ENCODE measurements at regions not wholly inside any gene's neighbourhood (a gene's known extent, or its start where the extent isn't known, plus 50 kb on each side); places are given as distances from the start of the nearest gene placed in this dataset.

DNA sequence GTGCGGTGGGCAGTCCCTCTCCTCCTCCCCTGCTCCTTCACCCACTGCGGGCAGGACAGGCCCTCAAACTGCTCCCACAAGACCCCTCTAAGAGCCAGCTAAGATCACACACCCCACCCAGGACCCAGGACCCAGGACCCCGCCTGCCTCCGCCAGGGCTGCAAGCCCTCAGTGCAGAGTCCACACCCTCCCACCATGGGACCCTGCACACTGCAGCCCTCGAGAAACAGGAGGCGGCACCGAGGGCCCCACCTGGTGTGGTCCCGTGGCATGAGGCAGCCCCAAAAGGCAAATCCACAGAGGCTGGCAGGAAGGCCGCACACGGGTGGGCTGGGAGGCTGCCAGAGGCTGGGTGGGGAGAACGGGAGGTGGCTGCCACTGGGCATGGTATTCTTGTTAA is 94.7 kb downstream of the ENGASE start:
- ChIA-PET RAD21 (ENCODE audit: low non-redundant PET in 1 of 2, low total read pairs in 2 of 2, uncharacterized antibody in 2 of 2, unreplicated experiment in 2 of 2) (no interaction called here), CTCF (no interaction called here), POLR2A (no interaction called here)
- H2AFZ ChIP-seq (ENCODE audit: low read depth, low read length, poor library complexity, severe bottlenecking), result no peak overlapping the region
- H4K20me1 ChIP-seq (ENCODE audit: insufficient read depth), result no peaks in the 10 kb centered on the region
- BruUV-seq (replicated peaks), result no TSS peak
- H3K27me3 ChIP-seq (ENCODE audit: insufficient read depth, low read length), result no peaks in the 10 kb centered on the region; the same call in 1 of the 2 replicates
- peaks cover 0 to 7% of the 10 kb centered on the region in 2 experiments; a peak in 1 of 4 replicates for H3K4me1 ChIP-seq (ENCODE audit: control insufficient read depth in 1 of 2, insufficient read depth in 2 of 2, low read length in 2 of 2)
- DNase-seq (ENCODE audit: low read depth, low spot score), result no peak
- no peaks in the 10 kb centered on the region for H3K9me3 ChIP-seq (ENCODE audit: control insufficient read depth in 1 of 2, insufficient read depth in 1 of 2, low read depth in 1 of 2, low read length in 2 of 2)
- no peak overlapping the region for H3K4me3 ChIP-seq (replicated peaks in 1 of 2; ENCODE audit: low read depth in 1 of 2, low read length in 2 of 2)
- no peak overlapping the region for H3K27ac ChIP-seq (ENCODE audit: low read depth, low read length)
- no peaks in the 10 kb centered on the region for H3K36me3 ChIP-seq (ENCODE audit: control insufficient read depth in 1 of 2, insufficient read depth in 2 of 2, low read length in 2 of 2)
- H3K4me2 ChIP-seq (ENCODE audit: low read length), result no peak overlapping the region
- TF ChIP-seq ATF3 (IDR thresholded peaks at IDR 0.05) (no peak), MAX (IDR thresholded peaks at IDR 0.05) (no peak), TCF7L2 (IDR thresholded peaks at IDR 0.05; ENCODE audit: borderline replicate concordance, extremely low read depth, insufficient read depth, insufficient read length) (no peak), CTCF (IDR thresholded peaks at IDR 0.05 in 2 of 3, conservative IDR thresholded peaks at IDR 0.05 in 1 of 3; ENCODE audit: borderline replicate concordance in 1 of 3, insufficient read depth in 1 of 3, low read depth in 2 of 3, low read length in 2 of 3) (no peak), REST (IDR thresholded peaks at IDR 0.05; ENCODE audit: low read depth) (no peak), SRF (IDR thresholded peaks at IDR 0.05; ENCODE audit: low read depth) (no peak), ZFX (IDR thresholded peaks at IDR 0.05) (no peak), JUND (IDR thresholded peaks at IDR 0.05) (no peak), EZH2phosphoT487 (IDR thresholded peaks at IDR 0.05; ENCODE audit: borderline replicate concordance) (no peak), EZH2 (IDR thresholded peaks at IDR 0.05) (no peak), SP1 (IDR thresholded peaks at IDR 0.05; ENCODE audit: low read depth) (no peak), ELF1 (IDR thresholded peaks at IDR 0.05; ENCODE audit: borderline replicate concordance, low read depth) (no peak), POLR2A (IDR thresholded peaks at IDR 0.05; ENCODE audit: borderline replicate concordance, extremely low read depth, insufficient read depth, insufficient read length) (no peak), EGR1 (IDR thresholded peaks at IDR 0.05; ENCODE audit: low read depth) (no peak), CEBPB (IDR thresholded peaks at IDR 0.05; ENCODE audit: low read depth) (no peak)
- H3K79me2 ChIP-seq (ENCODE audit: insufficient read depth, low read length), result no peaks in the 10 kb centered on the region
- no peaks in the 10 kb centered on the region for H3K9me2 ChIP-seq (ENCODE audit: insufficient read depth)
- ATAC-seq, result no peak
- H3K9ac ChIP-seq (ENCODE audit: low read length), result no peak overlapping the region
- intact Hi-C loops (cut with micrococcal nuclease), result no loop called here
